A673 (cell line): ENCODE measurements at regions not wholly inside any gene's neighbourhood (a gene's known extent, or its start where the extent isn't known, plus 50 kb on each side); places are given as distances from the start of the nearest gene placed in this dataset.

ENCODE experiments used
- BruUV-seq: library from RNA; stranded (reverse); fragments of 400-500 nt; replicated peaks from 2 replicates; lab custom pipeline; 2021; lab: Mats Ljungman, UMichigan
- CTCF ChIA-PET: fragments of 300-600 bp; sonication (Branson Sonifier 250); formaldehyde crosslinking; loops from one replicate; lab custom pipeline; 2022; ENCODE audit warnings: antibody characterized with exemption; lab: Charles Lee
- POLR2A ChIA-PET: fragments of 300-600 bp; sonication (Branson Sonifier 250); formaldehyde crosslinking; loops from one replicate; lab custom pipeline; 2022; ENCODE audit warnings: antibody characterized with exemption; ENCODE audit not compliant: low non-redundant PET; lab: Charles Lee
- DNase-seq: peaks from one replicate; pipeline ENCODE4 v3.0.0-alpha.2; 2015; ENCODE audit warnings: low spot score
- H3K27ac ChIP-seq: fragments of 200-600 bp; sonication (generic); 2 replicates; pipeline ENCODE4 v1.5.1; 2016; ENCODE audit warnings: mixed run types, low read depth, mild to moderate bottlenecking, mixed read lengths, antibody characterized with exemption, low read length; ENCODE audit not compliant: poor library complexity, severe bottlenecking
- H3K27me3 ChIP-seq: fragments of 200-600 bp; sonication (generic); replicated peaks from 2 replicates; pipeline ENCODE4 v1.6.1; 2017; ENCODE audit warnings: mixed run types, low read depth, mild to moderate bottlenecking, mixed read lengths, antibody characterized with exemption, low read length; ENCODE audit not compliant: insufficient read depth, poor library complexity
- H3K36me3 ChIP-seq: fragments of 200-600 bp; sonication (generic); 2 replicates; pipeline ENCODE4 v1.6.1; 2016; ENCODE audit warnings: mixed run types, mild to moderate bottlenecking, mixed read lengths, antibody characterized with exemption, low read length; ENCODE audit not compliant: insufficient read depth, poor library complexity, severe bottlenecking
- H3K4me1 ChIP-seq: fragments of 200-600 bp; sonication (generic); 2 replicates; pipeline ENCODE4 v1.6.1; 2017; ENCODE audit warnings: mixed run types, mild to moderate bottlenecking, mixed read lengths, antibody characterized with exemption, low read length; ENCODE audit not compliant: insufficient read depth, poor library complexity, severe bottlenecking
- H3K4me3 ChIP-seq: fragments of 200-600 bp; sonication (generic); 2 replicates; pipeline ENCODE4 v1.5.1; 2016; ENCODE audit warnings: low read depth, mixed run types, mild to moderate bottlenecking, mixed read lengths, low read length; ENCODE audit not compliant: poor library complexity, severe bottlenecking
- H3K9me3 ChIP-seq: fragments of 200-600 bp; sonication (generic); 2 replicates; pipeline ENCODE4 v1.6.1; 2016; ENCODE audit warnings: mixed run types, low read depth, mild to moderate bottlenecking, mixed read lengths, antibody characterized with exemption, low read length; ENCODE audit not compliant: poor library complexity, severe bottlenecking
- CTCF ChIP-seq: fragments of 300-800, 200-600 bp; sonication (generic); conservative IDR thresholded peaks from 2 replicates; pipeline ENCODE4 v1.5.1; 2017; ENCODE audit warnings: low read depth, mild to moderate bottlenecking, antibody characterized with exemption, low read length, moderate library complexity, mixed read lengths
- EZH2 ChIP-seq: fragments of 200-600 bp; sonication (generic); IDR thresholded peaks from 2 replicates; pipeline ENCODE4 v1.6.1; 2017; ENCODE audit warnings: borderline replicate concordance, low read depth, mild to moderate bottlenecking, mixed read lengths, antibody characterized with exemption, low read length; ENCODE audit not compliant: poor library complexity, severe bottlenecking
- intact Hi-C: fragments of 100-400 bp; cut with micrococcal nuclease; formaldehyde crosslinking; loops from one replicate; pipeline ENCODE4 v1.10.0; 2022; ENCODE audit not compliant: unreplicated experiment

- no peak for DNase-seq
- no peak overlapping the region for H3K4me3 ChIP-seq
- intact Hi-C loops: no loop called here
- no peaks in the 10 kb centered on the region for H3K36me3 ChIP-seq
- no peaks in the 10 kb centered on the region for H3K9me3 ChIP-seq
- ChIA-PET POLR2A (no interaction called here), CTCF (no interaction called here)
- H3K27me3 ChIP-seq: no peaks in the 10 kb centered on the region
- TF ChIP-seq CTCF (no peak), EZH2 (no peak)
- no peak overlapping the region for H3K27ac ChIP-seq
- H3K4me1 ChIP-seq: peaks cover 10% of the 10 kb centered on the region
- BruUV-seq: no TSS peak
Measured at GRCh38 chr11:112516755-112517154, 256.1 kb upstream of the PLET1 start.

GRCh38 chr11:112518371-112518770 lies 257.7 kb upstream of the PLET1 start:
- no peak overlapping the region for H3K4me3 ChIP-seq
- intact Hi-C loops: no loop called here
- ChIA-PET POLR2A (no interaction called here), CTCF (interaction anchor here (0.7 kb wide), 1 partner anchor 37 kb away, joined by 6 read pairs; no protein-coding TSS in a partner anchor)
- no TSS peak for BruUV-seq
- peaks cover 17% of the 10 kb centered on the region for H3K4me1 ChIP-seq
- no peaks in the 10 kb centered on the region for H3K27me3 ChIP-seq
- H3K27ac ChIP-seq: no peak overlapping the region
- H3K36me3 ChIP-seq: no peaks in the 10 kb centered on the region
- no peak for DNase-seq
- H3K9me3 ChIP-seq: no peaks in the 10 kb centered on the region
- TF ChIP-seq EZH2: no peak
- TF ChIP-seq CTCF: no peak

GRCh38 chr11:112519751-112520150 lies 259.1 kb upstream of the PLET1 start:
- Histone ChIP-seq H3K4me1 (peaks cover 22% of the 10 kb centered on the region), H3K36me3 (no peaks in the 10 kb centered on the region), H3K27me3 (no peaks in the 10 kb centered on the region), H3K9me3 (no peaks in the 10 kb centered on the region), H3K4me3 (no peak overlapping the region), H3K27ac (no peak overlapping the region)
- intact Hi-C loops: no loop called here
- POLR2A ChIA-PET: no interaction called here
- CTCF ChIA-PET: no interaction called here
- DNase-seq: no peak
- no TSS peak for BruUV-seq
- no peak for TF ChIP-seq CTCF
